ENCODE measurements at regions not wholly inside any gene's neighbourhood (a gene's known extent, or its start where the extent isn't known, plus 50 kb on each side); places are given as distances from the start of the nearest gene placed in this dataset.

GRCh38 chr20:16816192-16816591, 68.0 kb downstream of the OTOR start:
- Histone ChIP-seq H3K4me3 (IDR thresholded peaks at IDR 0.05; ENCODE audit: insufficient read depth, low read depth, low read length) (no peak overlapping the region), H3K27me3 (ENCODE audit: insufficient read depth, low read depth) (no peaks in the 10 kb centered on the region), H3K27ac (no peak overlapping the region), H4K20me1 (ENCODE audit: insufficient read depth) (no peaks in the 10 kb centered on the region), H3K9ac (no peak overlapping the region), H3K79me2 (ENCODE audit: insufficient read depth, low read depth) (no peaks in the 10 kb centered on the region), H3K4me2 (no peak overlapping the region), H2AFZ (ENCODE audit: low read depth) (no peak overlapping the region), H3K36me3 (ENCODE audit: insufficient read depth) (no peaks in the 10 kb centered on the region), H3K4me1 (ENCODE audit: low read depth, poor library complexity, severe bottlenecking) (peaks cover 6% of the 10 kb centered on the region)
- TF ChIP-seq CTCF (conservative IDR thresholded peaks at IDR 0.05; ENCODE audit: low read depth, low read length): no peak

- no peak overlapping the region for H3K4me2 ChIP-seq
- H3K4me1 ChIP-seq (ENCODE audit: low read depth, poor library complexity, severe bottlenecking): no peaks in the 10 kb centered on the region
- no peaks in the 10 kb centered on the region for H3K27me3 ChIP-seq (ENCODE audit: insufficient read depth, low read depth)
- H3K36me3 ChIP-seq (ENCODE audit: insufficient read depth): no peaks in the 10 kb centered on the region
- no peak overlapping the region for H2AFZ ChIP-seq (ENCODE audit: low read depth)
- H3K4me3 ChIP-seq (IDR thresholded peaks at IDR 0.05; ENCODE audit: insufficient read depth, low read depth, low read length): no peak overlapping the region
- H3K79me2 ChIP-seq (ENCODE audit: insufficient read depth, low read depth): no peaks in the 10 kb centered on the region
- no peak overlapping the region for H3K9ac ChIP-seq
- no peaks in the 10 kb centered on the region for H4K20me1 ChIP-seq (ENCODE audit: insufficient read depth)
- H3K27ac ChIP-seq: no peak overlapping the region
- TF ChIP-seq CTCF (conservative IDR thresholded peaks at IDR 0.05; ENCODE audit: low read depth, low read length): no peak
Observed at GRCh38 chr20:16819483-16819882, 71.3 kb downstream of the OTOR start.

- Histone ChIP-seq H3K36me3 (ENCODE audit: insufficient read depth) (no peaks in the 10 kb centered on the region), H3K27ac (no peak overlapping the region), H3K4me3 (IDR thresholded peaks at IDR 0.05; ENCODE audit: insufficient read depth, low read depth, low read length) (no peak overlapping the region), H2AFZ (ENCODE audit: low read depth) (no peak overlapping the region), H3K79me2 (ENCODE audit: insufficient read depth, low read depth) (no peaks in the 10 kb centered on the region), H3K4me2 (no peak overlapping the region), H3K27me3 (ENCODE audit: insufficient read depth, low read depth) (no peaks in the 10 kb centered on the region), H3K9ac (no peak overlapping the region), H3K4me1 (ENCODE audit: low read depth, poor library complexity, severe bottlenecking) (no peaks in the 10 kb centered on the region), H4K20me1 (ENCODE audit: insufficient read depth) (no peaks in the 10 kb centered on the region)
- peak; percentile 85 for TF ChIP-seq CTCF (conservative IDR thresholded peaks at IDR 0.05; ENCODE audit: low read depth, low read length)
Observed at GRCh38 chr20:16821211-16822089, 73.3 kb downstream of the OTOR start.

- Histone ChIP-seq H3K27me3 (ENCODE audit: insufficient read depth, low read depth) (no peaks in the 10 kb centered on the region), H3K4me2 (no peak overlapping the region), H3K4me3 (IDR thresholded peaks at IDR 0.05; ENCODE audit: insufficient read depth, low read depth, low read length) (no peak overlapping the region), H3K9ac (no peak overlapping the region), H3K79me2 (ENCODE audit: insufficient read depth, low read depth) (no peaks in the 10 kb centered on the region), H3K36me3 (ENCODE audit: insufficient read depth) (no peaks in the 10 kb centered on the region), H4K20me1 (ENCODE audit: insufficient read depth) (no peaks in the 10 kb centered on the region), H3K27ac (no peak overlapping the region), H2AFZ (ENCODE audit: low read depth) (no peak overlapping the region), H3K4me1 (ENCODE audit: low read depth, poor library complexity, severe bottlenecking) (no peaks in the 10 kb centered on the region)
- TF ChIP-seq CTCF (conservative IDR thresholded peaks at IDR 0.05; ENCODE audit: low read depth, low read length): no peak
Observed at GRCh38 chr20:16824664-16825063, 76.5 kb downstream of the OTOR start.
